NT2/D1 (cell line): ENCODE measurements at regions not wholly inside any gene's neighbourhood (a gene's known extent, or its start where the extent isn't known, plus 50 kb on each side); places are given as distances from the start of the nearest gene placed in this dataset.

ENCODE experiments used
- YY1 ChIP-seq: IDR thresholded peaks from 2 replicates; pipeline ENCODE4 v1.6.1; 2011; ENCODE audit not compliant: insufficient read length, insufficient read depth
- ZNF274 ChIP-seq: IDR thresholded peaks from 2 replicates; pipeline ENCODE4 v1.6.1; 2011; ENCODE audit warnings: mild to moderate bottlenecking, low read depth, low read length

DNA sequence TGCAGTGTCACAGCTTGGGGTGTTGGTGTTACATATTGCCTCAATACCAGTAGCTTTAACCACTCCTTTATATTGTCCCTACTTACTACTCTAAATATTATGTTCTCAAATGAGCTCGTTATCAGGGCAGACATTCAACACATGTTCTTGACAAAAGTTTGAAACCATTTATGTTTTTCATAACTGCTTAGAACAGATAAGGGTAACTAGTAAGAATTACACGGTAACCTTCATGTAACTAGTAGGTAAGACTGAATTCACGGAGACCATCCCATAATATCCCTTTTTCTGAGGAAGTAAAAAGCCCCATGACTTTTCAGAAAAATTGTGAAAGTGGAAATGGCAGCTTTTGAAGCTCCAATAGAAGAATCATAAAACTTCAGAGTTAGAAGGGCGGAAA, 59.6 kb upstream of the CENPW start:
- TF ChIP-seq ZNF274, result no peak
- TF ChIP-seq YY1, result no peak
